GM19438 (cell line): ENCODE measurements at regions not wholly inside any gene's neighbourhood (a gene's known extent, or its start where the extent isn't known, plus 50 kb on each side); places are given as distances from the start of the nearest gene placed in this dataset.
"Not testable (repeated sequence)": the region's sequence is repeated elsewhere in the genome, so short reads cannot be mapped to it uniquely, and the experiment has no call there.

Experiments
- ATAC-seq: cut with Tn5 transposase; IDR thresholded peaks from one replicate; pipeline ENCODE4 v1.9.1; 2021; ENCODE audit warnings: low read depth; ENCODE audit not compliant: unreplicated experiment

GRCh38 chrX:5314148-5314547 is 914.5 kb downstream of the NLGN4X start:
- ATAC-seq = no peak

GRCh38 chrX:5307416-5307815 is 921.3 kb downstream of the NLGN4X start:
- no peak for ATAC-seq

GRCh38 chrX:5306654-5307121 is 922.0 kb downstream of the NLGN4X start:
- no peak for ATAC-seq

- ATAC-seq = no peak
Measured at GRCh38 chrX:5305452-5305851, 923.2 kb downstream of the NLGN4X start.

- ATAC-seq = no peak
Measured at GRCh38 chrX:5295004-5295403, 933.7 kb downstream of the NLGN4X start.

GRCh38 chrX:5290635-5291034 is 938.0 kb downstream of the NLGN4X start:
- no peak for ATAC-seq

- ATAC-seq = not testable (repeated sequence)
Measured at GRCh38 chrX:5289949-5290348, 938.7 kb downstream of the NLGN4X start.

- ATAC-seq = no peak
Measured at GRCh38 chrX:5278908-5279307, 949.8 kb downstream of the NLGN4X start.

GRCh38 chrX:5265324-5265850 is 963.3 kb downstream of the NLGN4X start:
- ATAC-seq = no peak

- ATAC-seq = no peak
Measured at GRCh38 chrX:5250106-5250505, 978.6 kb downstream of the NLGN4X start.

- no peak for ATAC-seq
Measured at GRCh38 chrX:5242091-5242790, 986.4 kb downstream of the NLGN4X start.

- no peak for ATAC-seq
Measured at GRCh38 chrX:5236749-5237148, 991.9 kb downstream of the NLGN4X start.

GRCh38 chrX:5236096-5236495 is 992.6 kb downstream of the NLGN4X start:
- ATAC-seq = no peak

GRCh38 chrX:5233830-5234229 is 994.8 kb downstream of the NLGN4X start:
- no peak for ATAC-seq

GRCh38 chrX:5220421-5220820 is 1008.2 kb downstream of the NLGN4X start:
- ATAC-seq = no peak

- no peak for ATAC-seq
Measured at GRCh38 chrX:5194806-5195205, 1033.9 kb downstream of the NLGN4X start.

- no peak for ATAC-seq
Measured at GRCh38 chrX:5180135-5180741, 1048.4 kb downstream of the NLGN4X start.

- no peak for ATAC-seq
Measured at GRCh38 chrX:5176766-5177165, 1051.9 kb downstream of the NLGN4X start.

- ATAC-seq = no peak
Measured at GRCh38 chrX:5163663-5164062, 1065.0 kb downstream of the NLGN4X start.

GRCh38 chrX:5155301-5155700 is 1073.4 kb downstream of the NLGN4X start:
- ATAC-seq = no peak

- no peak for ATAC-seq
Measured at GRCh38 chrX:5145957-5146356, 1082.7 kb downstream of the NLGN4X start.

GRCh38 chrX:5142644-5143043 is 1086.0 kb downstream of the NLGN4X start:
- no peak for ATAC-seq
